ENCODE measurements at regions not wholly inside any gene's neighbourhood (a gene's known extent, or its start where the extent isn't known, plus 50 kb on each side); places are given as distances from the start of the nearest gene placed in this dataset.

DNA sequence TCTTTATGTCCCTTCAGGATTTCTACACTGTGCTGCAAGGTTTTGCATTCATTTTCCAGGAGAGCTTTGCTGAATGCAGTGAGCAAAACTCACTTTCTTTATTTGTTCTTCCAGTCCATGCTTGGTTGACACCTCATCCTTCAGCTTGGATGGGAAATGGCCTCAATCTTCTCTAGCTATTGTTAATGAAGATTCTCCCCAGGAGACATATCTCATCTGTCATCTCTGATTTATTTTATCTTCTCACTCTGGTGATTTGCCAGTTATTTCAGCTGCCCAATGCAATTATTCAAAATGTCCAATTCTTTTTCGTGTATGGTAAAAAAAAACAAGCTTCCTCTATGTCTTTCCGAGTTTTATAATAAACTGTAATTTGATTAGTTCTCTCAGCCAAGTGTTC lies 77.9 kb upstream of the PAK5 start:
- TF ChIP-seq, protein P1, sequence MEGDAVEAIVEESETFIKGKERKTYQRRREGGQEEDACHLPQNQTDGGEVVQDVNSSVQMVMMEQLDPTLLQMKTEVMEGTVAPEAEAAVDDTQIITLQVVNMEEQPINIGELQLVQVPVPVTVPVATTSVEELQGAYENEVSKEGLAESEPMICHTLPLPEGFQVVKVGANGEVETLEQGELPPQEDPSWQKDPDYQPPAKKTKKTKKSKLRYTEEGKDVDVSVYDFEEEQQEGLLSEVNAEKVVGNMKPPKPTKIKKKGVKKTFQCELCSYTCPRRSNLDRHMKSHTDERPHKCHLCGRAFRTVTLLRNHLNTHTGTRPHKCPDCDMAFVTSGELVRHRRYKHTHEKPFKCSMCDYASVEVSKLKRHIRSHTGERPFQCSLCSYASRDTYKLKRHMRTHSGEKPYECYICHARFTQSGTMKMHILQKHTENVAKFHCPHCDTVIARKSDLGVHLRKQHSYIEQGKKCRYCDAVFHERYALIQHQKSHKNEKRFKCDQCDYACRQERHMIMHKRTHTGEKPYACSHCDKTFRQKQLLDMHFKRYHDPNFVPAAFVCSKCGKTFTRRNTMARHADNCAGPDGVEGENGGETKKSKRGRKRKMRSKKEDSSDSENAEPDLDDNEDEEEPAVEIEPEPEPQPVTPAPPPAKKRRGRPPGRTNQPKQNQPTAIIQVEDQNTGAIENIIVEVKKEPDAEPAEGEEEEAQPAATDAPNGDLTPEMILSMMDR (conservative IDR thresholded peaks at IDR 0.05; ENCODE audit: low read depth, low read length) = no peak
- no peak for TF ChIP-seq EZH2 (IDR thresholded peaks at IDR 0.05; ENCODE audit: low read length, unreplicated experiment)
- TF ChIP-seq EZH2phosphoT487 (IDR thresholded peaks at IDR 0.05; ENCODE audit: borderline replicate concordance, low read length) = no peak
